ENCODE measurements at regions not wholly inside any gene's neighbourhood (a gene's known extent, or its start where the extent isn't known, plus 50 kb on each side); places are given as distances from the start of the nearest gene placed in this dataset.

GRCh38 chr12:63305901-63306875, 155.2 kb upstream of the AVPR1A start:
- TF ChIP-seq CTCF (IDR thresholded peaks at IDR 0.05) (no peak), EZH2 (IDR thresholded peaks at IDR 0.05; ENCODE audit: borderline replicate concordance, insufficient read depth, low read depth, low read length, poor library complexity, severe bottlenecking) (no peak)

Measured in B cell (primary cell).